Mucosa of rectum (tissue), 2 donors: ENCODE measurements at regions not wholly inside any gene's neighbourhood (a gene's known extent, or its start where the extent isn't known, plus 50 kb on each side); places are given as distances from the start of the nearest gene placed in this dataset.

Source experiments
- H3K27ac ChIP-seq, 2 donors: one replicate each; pipeline ENCODE4 v1.7.0; 2013; ENCODE audit warnings: inconsistent platforms in 2 of 2, low read depth in 2 of 2, low read length in 2 of 2
- H3K27me3 ChIP-seq, 2 donors: one replicate each; pipeline ENCODE4 v1.7.0; 2013; ENCODE audit warnings: low read length in 2 of 2; ENCODE audit not compliant: control insufficient read depth in 2 of 2, insufficient read depth in 2 of 2
- H3K36me3 ChIP-seq, 2 donors: one replicate each; pipeline ENCODE4 v1.7.0; 2013; ENCODE audit warnings: low read length in 2 of 2; ENCODE audit not compliant: control insufficient read depth in 2 of 2, insufficient read depth in 2 of 2
- H3K4me1 ChIP-seq, 2 donors: one replicate each; pipeline ENCODE4 v1.7.0; 2013; ENCODE audit warnings: low read length in 2 of 2, mild to moderate bottlenecking in 1 of 2; ENCODE audit not compliant: control insufficient read depth in 2 of 2, insufficient read depth in 2 of 2
- H3K4me3 ChIP-seq, 2 donors: one replicate each; pipeline ENCODE4 v1.7.0; 2013; ENCODE audit warnings: low read length in 2 of 2
- H3K9ac ChIP-seq, 2 donors: one replicate each; pipeline ENCODE4 v1.7.0; 2013; ENCODE audit warnings: low read length in 2 of 2, low read depth in 1 of 2, mild to moderate bottlenecking in 1 of 2
- H3K9me3 ChIP-seq, 2 donors: one replicate each; pipeline ENCODE4 v1.7.0; 2013; ENCODE audit warnings: low read length in 2 of 2; ENCODE audit not compliant: control insufficient read depth in 2 of 2
- donor health status: healthy.
- donor health status: Normal muscosa, but diverticular disease.

- H3K9me3 ChIP-seq = no peaks in the 10 kb centered on the region
- H3K4me1 ChIP-seq = no peaks in the 10 kb centered on the region
- no peak overlapping the region for H3K4me3 ChIP-seq
- H3K27me3 ChIP-seq = no peaks in the 10 kb centered on the region
- H3K36me3 ChIP-seq = no peaks in the 10 kb centered on the region
- H3K27ac ChIP-seq = no peak overlapping the region
- no peak overlapping the region for H3K9ac ChIP-seq
Measured at GRCh38 chr12:74317078-74317601, 220.5 kb upstream of the ATXN7L3B start.

DNA sequence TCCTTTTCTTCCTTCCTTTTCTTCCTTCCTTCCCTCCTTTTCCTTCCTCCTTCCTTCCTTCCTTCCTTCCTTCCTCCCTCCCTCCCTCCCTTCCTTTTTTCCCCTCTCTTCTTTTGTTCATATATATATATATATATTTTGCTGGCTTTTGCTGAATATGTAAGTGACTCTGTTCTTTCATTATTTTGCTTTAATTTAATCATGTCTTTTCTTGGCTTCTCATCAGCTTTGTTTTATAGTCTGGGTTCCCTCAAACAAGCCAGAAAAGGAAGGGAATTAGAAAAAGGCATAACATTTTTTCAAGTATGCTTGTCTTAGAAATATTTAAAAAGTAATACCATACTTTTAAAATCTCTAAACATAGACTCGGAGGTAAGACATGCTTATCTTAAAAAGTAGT is 219.9 kb upstream of the ATXN7L3B start:
- H3K9ac ChIP-seq = no peak overlapping the region
- H3K36me3 ChIP-seq = no peaks in the 10 kb centered on the region
- no peaks in the 10 kb centered on the region for H3K27me3 ChIP-seq
- no peak overlapping the region for H3K27ac ChIP-seq
- no peaks in the 10 kb centered on the region for H3K9me3 ChIP-seq
- no peaks in the 10 kb centered on the region for H3K4me1 ChIP-seq
- no peak overlapping the region for H3K4me3 ChIP-seq

DNA sequence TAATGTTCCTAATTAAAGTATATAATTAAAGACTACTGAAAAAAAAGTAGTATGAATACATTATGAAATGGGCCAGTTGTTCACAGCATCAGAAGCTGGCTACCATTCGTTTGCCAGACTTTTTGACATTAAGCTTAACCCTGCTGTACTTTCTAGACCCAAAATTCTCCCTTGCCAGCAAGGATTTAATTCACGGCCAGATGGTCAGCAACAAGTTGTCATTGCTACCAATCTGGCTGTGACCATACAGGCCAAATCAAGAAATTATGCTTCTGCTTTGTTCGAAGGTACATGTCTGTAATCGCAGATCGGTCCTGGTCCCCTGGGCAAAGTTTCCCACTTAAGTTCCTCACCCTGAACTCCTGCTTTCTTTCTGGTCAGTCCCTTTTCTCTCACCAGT is 217.7 kb upstream of the ATXN7L3B start:
- Histone ChIP-seq H3K27me3 (no peaks in the 10 kb centered on the region), H3K4me1 (no peaks in the 10 kb centered on the region), H3K27ac (no peak overlapping the region), H3K4me3 (no peak overlapping the region), H3K36me3 (no peaks in the 10 kb centered on the region), H3K9ac (no peak overlapping the region), H3K9me3 (no peaks in the 10 kb centered on the region)

- Histone ChIP-seq H3K27me3 (no peaks in the 10 kb centered on the region), H3K36me3 (no peaks in the 10 kb centered on the region), H3K9ac (no peak overlapping the region), H3K4me1 (no peaks in the 10 kb centered on the region), H3K27ac (no peak overlapping the region), H3K9me3 (no peaks in the 10 kb centered on the region), H3K4me3 (no peak overlapping the region)
Measured at GRCh38 chr12:74321381-74321780, 216.3 kb upstream of the ATXN7L3B start.

DNA sequence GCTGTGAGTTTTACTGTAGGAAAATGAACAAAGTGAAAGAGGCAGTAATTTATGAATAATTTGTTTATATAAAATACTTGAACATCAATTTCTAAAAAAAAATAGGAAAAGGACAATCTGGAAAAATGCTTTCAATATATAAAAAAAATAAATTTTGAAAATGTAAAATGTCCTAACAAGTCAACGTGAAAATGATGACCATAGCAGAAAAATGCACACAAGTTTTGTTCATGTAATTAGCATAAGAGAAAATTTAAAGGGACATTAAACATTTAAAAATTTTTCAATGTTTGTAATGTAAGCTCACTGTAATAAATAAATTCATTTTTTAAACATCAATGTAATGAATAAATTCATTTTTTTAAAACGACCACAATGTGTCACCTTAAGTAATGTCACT is 214.8 kb upstream of the ATXN7L3B start:
- Histone ChIP-seq H3K27ac (no peak overlapping the region), H3K27me3 (no peaks in the 10 kb centered on the region), H3K4me1 (no peaks in the 10 kb centered on the region), H3K9me3 (no peaks in the 10 kb centered on the region), H3K36me3 (no peaks in the 10 kb centered on the region), H3K9ac (no peak overlapping the region), H3K4me3 (no peak overlapping the region)

- H3K4me3 ChIP-seq = no peak overlapping the region
- no peak overlapping the region for H3K9ac ChIP-seq
- no peaks in the 10 kb centered on the region for H3K9me3 ChIP-seq
- no peak overlapping the region for H3K27ac ChIP-seq
- no peaks in the 10 kb centered on the region for H3K4me1 ChIP-seq
- H3K27me3 ChIP-seq = no peaks in the 10 kb centered on the region
- no peaks in the 10 kb centered on the region for H3K36me3 ChIP-seq
Measured at GRCh38 chr12:74328623-74329022, 209.0 kb upstream of the ATXN7L3B start.

- H3K9ac ChIP-seq = no peak overlapping the region
- H3K27me3 ChIP-seq = no peaks in the 10 kb centered on the region
- H3K9me3 ChIP-seq = no peaks in the 10 kb centered on the region
- H3K36me3 ChIP-seq = no peaks in the 10 kb centered on the region
- H3K27ac ChIP-seq = no peak overlapping the region
- no peak overlapping the region for H3K4me3 ChIP-seq
- H3K4me1 ChIP-seq = no peaks in the 10 kb centered on the region
Measured at GRCh38 chr12:74334780-74335179, 202.9 kb upstream of the ATXN7L3B start.

- no peaks in the 10 kb centered on the region for H3K9me3 ChIP-seq
- H3K36me3 ChIP-seq = no peaks in the 10 kb centered on the region
- no peaks in the 10 kb centered on the region for H3K4me1 ChIP-seq
- no peak overlapping the region for H3K27ac ChIP-seq
- no peak overlapping the region for H3K4me3 ChIP-seq
- H3K27me3 ChIP-seq = no peaks in the 10 kb centered on the region
- no peak overlapping the region for H3K9ac ChIP-seq
Measured at GRCh38 chr12:74337951-74338350, 199.7 kb upstream of the ATXN7L3B start.

GRCh38 chr12:74339211-74339610 is 198.4 kb upstream of the ATXN7L3B start:
- no peak overlapping the region for H3K4me3 ChIP-seq
- H3K9ac ChIP-seq = no peak overlapping the region
- H3K36me3 ChIP-seq = no peaks in the 10 kb centered on the region
- H3K27ac ChIP-seq = no peak overlapping the region
- H3K27me3 ChIP-seq = no peaks in the 10 kb centered on the region
- no peaks in the 10 kb centered on the region for H3K4me1 ChIP-seq
- H3K9me3 ChIP-seq = no peaks in the 10 kb centered on the region

DNA sequence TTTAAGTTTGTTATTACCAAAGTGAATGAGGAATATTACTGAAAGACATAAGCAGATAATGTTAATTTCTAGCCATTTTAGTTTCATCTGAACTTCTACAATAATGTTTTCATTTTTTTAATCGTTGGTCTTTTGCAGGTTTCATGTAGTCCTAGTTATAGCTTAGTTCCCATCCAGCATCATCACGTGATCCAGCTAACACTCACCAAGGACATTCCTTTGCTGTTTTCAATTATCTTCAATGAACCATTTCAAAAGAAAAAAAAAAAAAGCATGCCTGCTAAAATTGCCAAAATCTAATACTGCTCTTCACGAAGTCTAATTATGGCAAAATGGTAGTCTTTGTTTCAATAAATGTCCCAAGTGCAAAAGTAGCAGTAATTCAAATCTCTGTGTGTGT is 187.7 kb upstream of the ATXN7L3B start:
- no peak overlapping the region for H3K9ac ChIP-seq
- no peaks in the 10 kb centered on the region for H3K4me1 ChIP-seq
- no peaks in the 10 kb centered on the region for H3K9me3 ChIP-seq
- no peak overlapping the region for H3K27ac ChIP-seq
- no peak overlapping the region for H3K4me3 ChIP-seq
- no peaks in the 10 kb centered on the region for H3K27me3 ChIP-seq
- no peaks in the 10 kb centered on the region for H3K36me3 ChIP-seq
